ENCODE measurements at regions not wholly inside any gene's neighbourhood (a gene's known extent, or its start where the extent isn't known, plus 50 kb on each side); places are given as distances from the start of the nearest gene placed in this dataset.

GRCh38 chr2:198259496-198259895 lies 455.1 kb downstream of the PLCL1 start:
- TF ChIP-seq CTCF (IDR thresholded peaks at IDR 0.05; ENCODE audit: low read length) (no peak), EZH2 (optimal IDR thresholded peaks at IDR 0.05; ENCODE audit: low read depth, low read length) (no peak)
